Large intestine (tissue), 3 donors: ENCODE measurements at regions not wholly inside any gene's neighbourhood (a gene's known extent, or its start where the extent isn't known, plus 50 kb on each side); places are given as distances from the start of the nearest gene placed in this dataset.

Source experiments
- DNase-seq, 2 donors: peaks; one replicate each; pipeline versions ENCODE4 v3.0.0 to v3.0.0-alpha.2; 2013
- H3K27ac ChIP-seq: one replicate; pipeline ENCODE4 v1.5.1; 2013; ENCODE audit warnings: low read length
- H3K27me3 ChIP-seq: 2 replicates; pipeline ENCODE4 v1.6.1; 2013; ENCODE audit warnings: low read length; ENCODE audit not compliant: control insufficient read depth, insufficient read depth
- H3K36me3 ChIP-seq: 2 replicates; pipeline ENCODE4 v1.6.1; 2013; ENCODE audit warnings: low read length; ENCODE audit not compliant: control insufficient read depth, insufficient read depth
- H3K4me1 ChIP-seq: one replicate; pipeline ENCODE4 v1.6.1; 2013; ENCODE audit warnings: low read length; ENCODE audit not compliant: control insufficient read depth, insufficient read depth
- H3K4me3 ChIP-seq: one replicate; pipeline ENCODE4 v1.5.1; 2013; ENCODE audit warnings: low read length
- H3K9me3 ChIP-seq: one replicate; pipeline ENCODE4 v1.6.1; 2013; ENCODE audit warnings: mild to moderate bottlenecking, low read depth, low read length, moderate library complexity; ENCODE audit not compliant: control insufficient read depth
- WGBS: methylation state at CpG from one replicate; pipeline ENCODE4 v1.1.5; 2013; ENCODE audit warnings: low lambda C conversion rate; ENCODE audit not compliant: insufficient coverage; 5-methylcytosine and 5-hydroxymethylcytosine counted together

DNA sequence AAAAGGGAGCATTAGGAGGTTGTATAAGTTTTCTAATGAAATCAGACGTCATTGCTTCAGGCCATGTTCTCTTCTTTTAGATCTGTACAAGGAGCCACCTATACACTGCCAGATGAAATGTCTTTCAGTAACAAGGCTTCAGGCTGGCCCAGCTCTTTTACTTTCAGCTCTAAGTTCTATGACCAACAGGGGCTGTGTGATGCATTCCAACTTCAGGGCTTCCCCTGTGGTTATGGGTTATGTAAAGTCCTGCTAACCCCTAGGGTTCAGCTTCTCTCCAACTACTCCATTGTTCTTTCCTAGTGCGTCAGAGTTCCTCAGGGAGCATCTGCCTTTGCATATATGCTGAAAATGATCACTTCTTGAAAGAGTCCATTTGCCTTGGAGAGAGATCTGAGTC, 79.4 kb upstream of the TTC29 start:
- Histone ChIP-seq H3K27ac (no peak overlapping the region), H3K9me3 (no peaks in the 10 kb centered on the region), H3K36me3 (no peaks in the 10 kb centered on the region), H3K4me3 (no peak overlapping the region), H3K4me1 (no peaks in the 10 kb centered on the region), H3K27me3 (no peaks in the 10 kb centered on the region)
- DNase-seq = no peak
- no CpG with 5 or more reads among the region's 2 CpGs for WGBS

GRCh38 chr4:147029296-147029695, 83.6 kb upstream of the TTC29 start:
- Histone ChIP-seq H3K36me3 (no peaks in the 10 kb centered on the region), H3K9me3 (no peaks in the 10 kb centered on the region), H3K27me3 (no peaks in the 10 kb centered on the region), H3K4me3 (no peak overlapping the region), H3K4me1 (no peaks in the 10 kb centered on the region), H3K27ac (no peak overlapping the region)
- DNase-seq = no peak

GRCh38 chr4:147034372-147034771, 88.7 kb upstream of the TTC29 start:
- Histone ChIP-seq H3K4me3 (no peak overlapping the region), H3K36me3 (no peaks in the 10 kb centered on the region), H3K27ac (no peak overlapping the region), H3K9me3 (no peaks in the 10 kb centered on the region), H3K27me3 (no peaks in the 10 kb centered on the region), H3K4me1 (no peaks in the 10 kb centered on the region)
- DNase-seq = no peak
- 70% methylated on average over 1 of the region's 1 CpG for WGBS

DNA sequence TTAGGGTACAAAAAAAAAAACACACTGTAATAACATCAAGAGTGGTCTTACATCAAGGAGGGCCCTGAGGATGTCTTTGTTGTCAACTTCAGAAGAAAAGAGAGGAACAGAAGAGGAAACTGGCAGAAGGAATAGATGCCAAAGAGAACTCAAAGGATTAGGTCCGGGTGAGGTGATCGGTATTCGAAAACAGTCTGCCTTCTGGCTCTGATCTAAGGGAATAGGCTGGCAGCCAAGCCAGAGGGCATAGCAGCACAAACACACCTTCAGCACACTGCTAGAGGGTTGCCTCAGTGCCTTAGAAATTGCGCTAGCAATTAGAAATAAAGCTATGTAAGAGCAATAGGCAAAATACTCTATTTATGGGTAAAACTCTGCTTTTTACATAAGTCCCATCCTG, 91.4 kb upstream of the TTC29 start:
- no peaks in the 10 kb centered on the region for H3K9me3 ChIP-seq
- H3K4me3 ChIP-seq = no peak overlapping the region
- no peak for DNase-seq
- H3K36me3 ChIP-seq = no peaks in the 10 kb centered on the region
- H3K27me3 ChIP-seq = no peaks in the 10 kb centered on the region
- H3K4me1 ChIP-seq = no peaks in the 10 kb centered on the region
- no peak overlapping the region for H3K27ac ChIP-seq
- no CpG with 5 or more reads among the region's 4 CpGs for WGBS

GRCh38 chr4:147039976-147040575, 94.4 kb upstream of the TTC29 start:
- no peak overlapping the region for H3K27ac ChIP-seq
- H3K4me1 ChIP-seq = no peaks in the 10 kb centered on the region
- no CpG with 5 or more reads among the region's 8 CpGs for WGBS
- H3K36me3 ChIP-seq = no peaks in the 10 kb centered on the region
- no peak for DNase-seq
- no peaks in the 10 kb centered on the region for H3K9me3 ChIP-seq
- H3K4me3 ChIP-seq = no peak overlapping the region
- H3K27me3 ChIP-seq = no peaks in the 10 kb centered on the region

DNA sequence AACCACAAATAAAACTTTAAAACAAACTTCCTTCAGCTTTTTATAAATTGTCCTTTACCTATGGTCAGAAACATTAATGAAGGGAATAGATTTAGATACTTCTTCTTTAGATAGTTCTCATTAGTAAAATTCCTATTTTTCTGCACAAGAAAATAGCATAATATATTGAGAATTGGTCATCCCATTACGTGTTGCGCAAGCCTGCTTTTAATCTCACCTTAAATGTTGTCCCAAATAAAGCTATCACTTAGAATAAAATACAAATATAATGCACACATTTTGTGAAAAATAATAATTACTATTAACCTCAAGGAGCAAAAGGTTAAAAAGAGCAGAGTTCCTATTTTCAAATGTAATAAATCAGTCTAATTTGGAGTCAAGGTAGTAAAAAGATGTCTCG, 95.2 kb upstream of the TTC29 start:
- no peak for DNase-seq
- no peak overlapping the region for H3K27ac ChIP-seq
- H3K27me3 ChIP-seq = no peaks in the 10 kb centered on the region
- H3K4me3 ChIP-seq = no peak overlapping the region
- H3K9me3 ChIP-seq = no peaks in the 10 kb centered on the region
- WGBS = 95% methylated on average over 3 of the region's 3 CpGs
- no peaks in the 10 kb centered on the region for H3K36me3 ChIP-seq
- H3K4me1 ChIP-seq = no peaks in the 10 kb centered on the region

DNA sequence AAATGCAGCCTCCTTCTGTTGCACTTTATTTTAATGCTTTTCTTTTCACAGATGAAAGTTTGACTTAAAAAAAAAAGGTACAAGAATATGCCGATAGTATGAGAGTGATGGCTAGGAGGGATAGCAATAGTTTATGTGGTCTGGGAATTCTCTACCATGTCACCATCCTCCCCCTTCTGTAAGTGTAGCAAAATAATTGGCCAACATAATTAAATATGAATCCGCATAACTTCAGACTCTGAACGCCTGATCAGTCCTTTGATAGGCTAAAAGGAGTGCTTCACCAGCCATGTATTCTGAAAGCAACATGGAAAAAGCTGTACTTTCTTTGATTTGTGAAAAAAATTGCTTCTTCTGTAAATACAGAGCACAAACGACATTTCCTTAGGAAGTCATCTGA, 95.7 kb upstream of the TTC29 start:
- Histone ChIP-seq H3K4me3 (no peak overlapping the region), H3K4me1 (no peaks in the 10 kb centered on the region), H3K27me3 (no peaks in the 10 kb centered on the region), H3K9me3 (no peaks in the 10 kb centered on the region), H3K27ac (no peak overlapping the region), H3K36me3 (no peaks in the 10 kb centered on the region)
- DNase-seq = no peak
- no CpG with 5 or more reads among the region's 4 CpGs for WGBS

GRCh38 chr4:147042046-147042445, 96.4 kb upstream of the TTC29 start:
- WGBS = no CpG with 5 or more reads among the region's 1 CpG
- no peak for DNase-seq
- H3K36me3 ChIP-seq = no peaks in the 10 kb centered on the region
- no peaks in the 10 kb centered on the region for H3K27me3 ChIP-seq
- no peak overlapping the region for H3K27ac ChIP-seq
- H3K4me1 ChIP-seq = no peaks in the 10 kb centered on the region
- no peak overlapping the region for H3K4me3 ChIP-seq
- H3K9me3 ChIP-seq = no peaks in the 10 kb centered on the region

DNA sequence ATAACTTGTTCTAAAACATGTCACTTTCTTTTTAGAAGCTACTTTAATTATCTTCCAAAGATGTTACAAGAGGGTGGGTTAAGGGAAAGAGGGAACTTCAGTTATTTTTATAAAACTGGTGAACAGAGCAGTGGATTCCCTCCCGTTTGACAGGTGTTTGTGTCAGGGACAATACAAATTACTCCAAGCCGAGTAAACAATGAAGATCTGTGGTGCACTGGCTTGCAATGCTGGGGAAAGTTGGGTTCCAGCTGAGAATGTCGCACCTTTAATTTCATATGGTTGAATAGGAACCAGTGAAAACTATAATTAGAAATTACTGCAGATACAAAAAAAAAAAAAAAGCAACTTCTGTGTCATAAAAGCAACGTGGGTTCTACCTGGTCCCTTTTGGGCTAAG, 98.6 kb upstream of the TTC29 start:
- no peaks in the 10 kb centered on the region for H3K36me3 ChIP-seq
- WGBS = 42% methylated on average over 2 of the region's 4 CpGs
- no peak overlapping the region for H3K27ac ChIP-seq
- no peak for DNase-seq
- no peak overlapping the region for H3K4me3 ChIP-seq
- H3K27me3 ChIP-seq = no peaks in the 10 kb centered on the region
- no peaks in the 10 kb centered on the region for H3K4me1 ChIP-seq
- H3K9me3 ChIP-seq = no peaks in the 10 kb centered on the region

DNA sequence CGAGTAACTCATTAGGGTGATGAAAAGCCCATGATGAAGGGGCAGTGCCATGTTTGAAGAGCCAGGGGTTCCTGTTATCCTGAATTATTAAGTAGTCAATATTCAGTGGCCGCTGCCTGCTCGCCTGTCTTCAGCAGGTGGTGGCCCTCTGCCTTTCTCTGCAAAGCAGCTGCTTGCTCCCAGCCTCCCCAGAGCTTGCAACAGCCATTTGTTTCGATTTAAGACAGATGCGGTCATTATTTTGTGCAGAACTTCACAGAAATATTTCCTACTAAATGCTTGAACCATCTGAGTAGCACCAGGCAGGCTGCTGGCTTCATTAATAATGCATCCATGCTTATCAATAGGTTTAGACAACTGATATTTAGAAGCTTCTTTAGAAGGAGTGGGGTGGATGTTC, 104.3 kb upstream of the TTC29 start:
- H3K27me3 ChIP-seq = no peaks in the 10 kb centered on the region
- WGBS = no CpG with 5 or more reads among the region's 5 CpGs
- no peaks in the 10 kb centered on the region for H3K36me3 ChIP-seq
- H3K9me3 ChIP-seq = no peaks in the 10 kb centered on the region
- H3K4me1 ChIP-seq = no peaks in the 10 kb centered on the region
- no peak overlapping the region for H3K4me3 ChIP-seq
- H3K27ac ChIP-seq = no peak overlapping the region
- DNase-seq = no peak

DNA sequence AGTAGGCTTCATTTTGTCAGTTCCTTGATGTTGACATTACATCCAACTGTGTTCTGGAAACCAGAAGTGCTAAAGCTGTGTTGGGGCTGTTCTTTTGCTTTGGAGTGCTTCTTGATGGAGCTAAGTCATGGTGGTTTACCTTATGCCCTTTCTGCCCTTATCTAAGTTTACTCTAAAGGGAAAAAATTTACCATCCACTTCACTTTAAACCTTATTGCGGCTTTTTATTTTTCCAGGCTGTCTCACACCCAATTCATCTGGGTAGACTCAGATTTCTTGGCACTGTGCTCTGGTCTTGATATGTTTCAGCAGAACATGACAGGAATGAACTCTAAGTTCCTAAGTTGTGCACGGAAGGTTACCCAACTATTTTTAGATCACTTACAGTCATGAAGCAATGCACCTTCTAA, 104.7 kb upstream of the TTC29 start:
- H3K4me3 ChIP-seq = no peak overlapping the region
- no peaks in the 10 kb centered on the region for H3K9me3 ChIP-seq
- no peaks in the 10 kb centered on the region for H3K27me3 ChIP-seq
- no peak overlapping the region for H3K27ac ChIP-seq
- no peak for DNase-seq
- H3K36me3 ChIP-seq = no peaks in the 10 kb centered on the region
- WGBS = no CpG with 5 or more reads among the region's 2 CpGs
- no peaks in the 10 kb centered on the region for H3K4me1 ChIP-seq
